Testis (tissue), 2 donors: ENCODE measurements at regions not wholly inside any gene's neighbourhood (a gene's known extent, or its start where the extent isn't known, plus 50 kb on each side); places are given as distances from the start of the nearest gene placed in this dataset.

Source experiments
- CTCF ChIP-seq, 3 experiments: fragments of 450-650 bp in 2 of 3; fragments of 200-600 bp in 1 of 3; sonication (generic) in 1 of 3; IDR thresholded peaks; one replicate each; pipeline ENCODE4 v1.5.1; 2016 to 2019; ENCODE audit warnings: antibody characterized with exemption in 3 of 3, mild to moderate bottlenecking in 2 of 3, moderate library complexity in 1 of 3
- POLR2A ChIP-seq: fragments of 450-650 bp; IDR thresholded peaks from one replicate; pipeline ENCODE4 v1.6.1; 2017; ENCODE audit warnings: antibody characterized with exemption, mild to moderate bottlenecking, moderate library complexity

- TF ChIP-seq POLR2A (no peak), CTCF (IDR thresholded peaks at IDR 0.05) (no peak)
Measured at GRCh38 chr7:121498816-121499215, 102.7 kb upstream of the FAM3C start.
